Sigmoid colon (tissue), 6 donors: ENCODE measurements at regions not wholly inside any gene's neighbourhood (a gene's known extent, or its start where the extent isn't known, plus 50 kb on each side); places are given as distances from the start of the nearest gene placed in this dataset.
"Not testable (repeated sequence)": the region's sequence is repeated elsewhere in the genome, so short reads cannot be mapped to it uniquely, and the experiment has no call there.

Source experiments
- DNase-seq: peaks from one replicate; pipeline ENCODE4 v3.0.0-alpha.2; 2019
- H3K27ac ChIP-seq, 4 donors: fragments of 200-600 bp; sonication (generic); one replicate each; pipeline ENCODE4 v1.5.1; 2016 to 2019; ENCODE audit warnings: mild to moderate bottlenecking in 1 of 4
- H3K27me3 ChIP-seq, 3 donors: fragments of 200-600 bp; sonication (generic); one replicate each; pipeline ENCODE4 v1.5.1; 2019; ENCODE audit warnings: mild to moderate bottlenecking in 1 of 3
- H3K36me3 ChIP-seq, 4 donors: fragments of 200-600 bp; sonication (generic); one replicate each; pipeline ENCODE4 v1.5.1; 2016 to 2019
- H3K4me1 ChIP-seq, 4 donors: fragments of 200-600 bp; sonication (generic); one replicate each; pipeline ENCODE4 v1.5.1; 2017 to 2019
- H3K4me3 ChIP-seq, 4 donors: fragments of 200-600 bp; sonication (generic); one replicate each; pipeline ENCODE4 v1.5.1; 2017 to 2019; ENCODE audit warnings: mild to moderate bottlenecking in 2 of 4, moderate library complexity in 1 of 4
- H3K9me3 ChIP-seq, 4 donors: fragments of 200-600 bp in 3 of 4; sonication (generic) in 3 of 4; one replicate each; pipeline versions ENCODE4 v1.5.1 to v1.6.1; 2013 to 2019
- CTCF ChIP-seq, 4 experiments: fragments of 450-650 bp in 3 of 4; fragments of 200-600 bp in 1 of 4; IDR thresholded peaks; one replicate each; pipeline ENCODE4 v1.5.1; 2016 to 2019; ENCODE audit warnings: antibody characterized with exemption in 4 of 4, mild to moderate bottlenecking in 3 of 4, moderate library complexity in 2 of 4
- EP300 ChIP-seq, 4 donors: sonication (generic); formaldehyde crosslinking; IDR thresholded peaks; one replicate each; pipeline ENCODE4 v1.6.1; 2017; ENCODE audit warnings: antibody characterized with exemption in 4 of 4
- POLR2A ChIP-seq, 2 donors: fragments of 450-650 bp; IDR thresholded peaks; one replicate each; pipeline ENCODE4 v1.6.1; 2016; ENCODE audit warnings: antibody characterized with exemption in 2 of 2, mild to moderate bottlenecking in 2 of 2, moderate library complexity in 2 of 2
- POLR2AphosphoS5 ChIP-seq, 4 donors: sonication (generic); formaldehyde crosslinking; IDR thresholded peaks; one replicate each; pipeline ENCODE4 v1.6.1; 2017; ENCODE audit warnings: antibody characterized with exemption in 4 of 4
- WGBS, 2 donors: extraction: QIAGEN DNeasy Blood & Tissue Kit; methylation state at CpG; one replicate each; pipeline ENCODE4 v1.1.7; 2013; 5-methylcytosine and 5-hydroxymethylcytosine counted together
- intact Hi-C: fragments of 100-400 bp; cut with DNase I; formaldehyde crosslinking; loops from one replicate; pipeline ENCODE4 v1.15.1; 2023
- donor health status: healthy with polysubstance abuse.
- donor health status: healthy.

DNA sequence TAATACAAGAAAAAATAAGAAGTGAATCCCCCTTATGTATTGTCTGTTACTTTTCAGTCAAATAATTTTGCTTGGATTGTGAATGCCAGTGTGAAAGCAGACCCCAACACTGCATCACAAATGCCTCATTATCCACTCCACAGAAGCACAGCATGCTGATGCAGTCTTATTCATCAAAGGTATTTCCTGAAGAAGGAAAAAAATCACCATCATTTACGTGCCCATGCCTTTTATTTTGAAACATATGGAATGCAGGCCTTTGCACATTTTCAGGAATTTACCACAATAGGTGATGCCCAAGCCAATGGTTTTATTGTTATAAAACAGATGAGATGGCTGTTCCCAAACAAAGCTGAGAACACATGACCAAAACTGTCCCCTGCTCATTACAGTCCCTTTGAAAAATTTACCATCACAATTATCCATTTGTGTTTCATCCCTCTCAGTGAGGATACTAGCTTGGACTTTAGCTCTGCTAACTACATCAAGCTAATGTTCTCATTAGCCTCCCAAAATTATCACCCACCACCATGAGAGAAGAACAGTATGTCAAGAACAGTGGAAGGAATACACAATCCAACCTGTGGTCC, 180.6 kb upstream of the HTR1E start:
- Histone ChIP-seq H3K27me3 (no peaks in the 10 kb centered on the region), H3K4me3 (no peak overlapping the region), H3K36me3 (no peaks in the 10 kb centered on the region), H3K27ac (no peak overlapping the region), H3K4me1 (no peaks in the 10 kb centered on the region), H3K9me3 (peaks cover 0 to 4% (median 0%) of the 10 kb centered on the region in 4 donors)
- no peak for TF ChIP-seq POLR2A (IDR thresholded peaks at IDR 0.05)
- TF ChIP-seq EP300 (IDR thresholded peaks at IDR 0.05), result no peak
- TF ChIP-seq POLR2AphosphoS5 (IDR thresholded peaks at IDR 0.05), result no peak
- TF ChIP-seq CTCF (IDR thresholded peaks at IDR 0.05), result no peak
- intact Hi-C loops, result no loop called here
- DNase-seq, result no peak
- WGBS, 2 donors, result 45 to 63% methylated on average over 1 of the region's 1 CpG

- intact Hi-C loops, result no loop called here
- Histone ChIP-seq H3K9me3 (no peaks in the 10 kb centered on the region), H3K27ac (no peak overlapping the region), H3K4me3 (no peak overlapping the region), H3K36me3 (no peaks in the 10 kb centered on the region), H3K27me3 (no peaks in the 10 kb centered on the region), H3K4me1 (no peaks in the 10 kb centered on the region)
- DNase-seq, result no peak
- TF ChIP-seq POLR2AphosphoS5 (IDR thresholded peaks at IDR 0.05) (no peak), POLR2A (IDR thresholded peaks at IDR 0.05) (no peak), CTCF (IDR thresholded peaks at IDR 0.05) (no peak), EP300 (IDR thresholded peaks at IDR 0.05) (no peak)
- WGBS, 2 donors, result 53 to 59% methylated on average over 1 of the region's 1 CpG
Measured at GRCh38 chr6:86744048-86744447, 193.3 kb upstream of the HTR1E start.

- Histone ChIP-seq H3K27me3 (no peaks in the 10 kb centered on the region), H3K27ac (no peak overlapping the region), H3K9me3 (peaks cover 0 to 4% (median 0%) of the 10 kb centered on the region in 4 donors), H3K36me3 (no peaks in the 10 kb centered on the region), H3K4me3 (no peak overlapping the region), H3K4me1 (no peaks in the 10 kb centered on the region)
- 96 to 97% methylated on average over 1 of the region's 1 CpG for WGBS, 2 donors
- TF ChIP-seq EP300 (IDR thresholded peaks at IDR 0.05) (no peak), CTCF (IDR thresholded peaks at IDR 0.05) (no peak), POLR2AphosphoS5 (IDR thresholded peaks at IDR 0.05) (no peak), POLR2A (IDR thresholded peaks at IDR 0.05) (no peak)
- DNase-seq, result no peak
- intact Hi-C loops, result no loop called here
Measured at GRCh38 chr6:86738078-86738477, 199.2 kb upstream of the HTR1E start.

DNA sequence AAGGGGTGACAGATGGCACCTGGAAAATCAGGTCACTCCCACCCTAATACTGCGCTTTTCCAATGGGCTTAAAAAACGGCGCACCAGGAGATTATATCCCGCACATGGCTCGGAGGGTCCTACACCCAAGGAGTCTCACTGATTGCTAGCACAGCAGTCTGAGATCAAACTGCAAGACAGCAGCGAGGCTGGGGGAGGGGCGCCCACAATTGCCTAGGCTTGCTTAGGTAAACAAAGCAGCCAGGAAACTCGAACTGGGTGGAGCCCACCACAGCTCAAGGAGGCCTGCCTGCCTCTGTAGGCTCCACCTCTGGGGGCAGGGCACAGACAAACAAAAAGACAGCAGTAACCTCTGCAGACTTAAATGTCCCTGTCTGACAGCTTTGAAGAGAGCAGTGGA, 205.7 kb upstream of the HTR1E start:
- WGBS, 2 donors, result 84 to 87% methylated on average over 8 of the region's 8 CpGs
- intact Hi-C loops, H3K27ac ChIP-seq, H3K9me3 ChIP-seq, H3K4me3 ChIP-seq, H3K36me3 ChIP-seq, DNase-seq, H3K4me1 ChIP-seq, H3K27me3 ChIP-seq: not testable (repeated sequence)

- intact Hi-C loops, result not testable (repeated sequence)
Measured at GRCh38 chr6:86730772-86731171, 206.6 kb upstream of the HTR1E start.

DNA sequence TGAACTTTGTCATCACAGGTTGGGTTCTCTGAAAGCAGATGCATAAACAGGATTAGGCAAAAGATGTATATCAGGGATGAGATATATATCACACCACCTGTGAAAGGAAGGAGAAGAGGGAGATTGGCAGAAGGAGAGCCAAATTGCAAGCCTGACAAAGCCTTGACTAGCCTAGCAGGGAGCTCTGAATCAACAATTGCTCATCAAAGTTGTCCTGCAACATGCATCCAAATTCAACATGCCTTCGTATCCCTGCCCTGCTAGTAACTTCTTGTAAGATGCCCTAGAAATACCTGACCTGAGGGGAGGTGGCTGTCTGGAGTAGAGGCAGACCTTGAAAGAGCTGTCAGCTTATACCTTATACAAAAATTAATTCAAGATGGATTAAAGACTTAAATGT, 207.1 kb upstream of the HTR1E start:
- Histone ChIP-seq H3K4me1 (no peaks in the 10 kb centered on the region), H3K27me3 (no peaks in the 10 kb centered on the region), H3K27ac (no peak overlapping the region), H3K36me3 (no peaks in the 10 kb centered on the region), H3K9me3 (no peaks in the 10 kb centered on the region), H3K4me3 (no peak overlapping the region)
- TF ChIP-seq POLR2AphosphoS5 (IDR thresholded peaks at IDR 0.05) (no peak), EP300 (IDR thresholded peaks at IDR 0.05) (no peak), CTCF (IDR thresholded peaks at IDR 0.05) (no peak)
- no peak for DNase-seq
- 44 to 48% methylated on average over 1 of the region's 1 CpG for WGBS, 2 donors
- intact Hi-C loops, result no loop called here

More at GRCh38 chr6:86730772-86731171, 206.6 kb upstream of the HTR1E start:
- not testable (repeated sequence) for H3K4me3 ChIP-seq, H3K36me3 ChIP-seq, DNase-seq, H3K27me3 ChIP-seq, H3K27ac ChIP-seq, H3K9me3 ChIP-seq, H3K4me1 ChIP-seq
- WGBS, 2 donors, result 88 to 92% methylated on average over 4 of the region's 4 CpGs
